C4-2B (cell line): ENCODE measurements at regions not wholly inside any gene's neighbourhood (a gene's known extent, or its start where the extent isn't known, plus 50 kb on each side); places are given as distances from the start of the nearest gene placed in this dataset.

Experiments used
- ZFX ChIP-seq: fragments of 450-650 bp; IDR thresholded peaks from 2 replicates; pipeline ENCODE4 v1.6.1; 2017
- TF ChIP-seq, protein P1 (sequence below): fragments of 450-650 bp; conservative IDR thresholded peaks from 2 replicates; pipeline ENCODE4 v1.5.1; 2017; ENCODE audit warnings: mild to moderate bottlenecking

DNA sequence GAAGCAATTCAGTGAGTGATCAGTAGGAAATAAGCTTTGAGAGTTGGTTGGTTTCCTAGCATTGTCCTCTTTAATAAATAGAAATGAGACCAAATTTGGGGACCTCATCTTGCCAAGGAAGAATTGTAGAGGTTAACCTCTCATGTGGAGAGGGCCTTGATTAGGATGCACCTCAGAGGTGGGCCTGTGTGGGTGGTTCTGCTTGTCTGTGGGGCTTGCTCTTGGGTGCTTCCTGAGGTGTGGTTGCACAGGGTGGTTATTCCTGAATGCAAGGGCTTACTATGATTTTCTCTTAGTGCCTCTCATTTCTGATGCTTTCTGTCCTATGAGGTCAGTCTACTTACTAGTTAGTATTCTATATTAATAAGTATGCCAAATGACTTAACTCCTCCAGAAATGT is 89.6 kb upstream of the MGAT5 start:
- TF ChIP-seq, protein P1, sequence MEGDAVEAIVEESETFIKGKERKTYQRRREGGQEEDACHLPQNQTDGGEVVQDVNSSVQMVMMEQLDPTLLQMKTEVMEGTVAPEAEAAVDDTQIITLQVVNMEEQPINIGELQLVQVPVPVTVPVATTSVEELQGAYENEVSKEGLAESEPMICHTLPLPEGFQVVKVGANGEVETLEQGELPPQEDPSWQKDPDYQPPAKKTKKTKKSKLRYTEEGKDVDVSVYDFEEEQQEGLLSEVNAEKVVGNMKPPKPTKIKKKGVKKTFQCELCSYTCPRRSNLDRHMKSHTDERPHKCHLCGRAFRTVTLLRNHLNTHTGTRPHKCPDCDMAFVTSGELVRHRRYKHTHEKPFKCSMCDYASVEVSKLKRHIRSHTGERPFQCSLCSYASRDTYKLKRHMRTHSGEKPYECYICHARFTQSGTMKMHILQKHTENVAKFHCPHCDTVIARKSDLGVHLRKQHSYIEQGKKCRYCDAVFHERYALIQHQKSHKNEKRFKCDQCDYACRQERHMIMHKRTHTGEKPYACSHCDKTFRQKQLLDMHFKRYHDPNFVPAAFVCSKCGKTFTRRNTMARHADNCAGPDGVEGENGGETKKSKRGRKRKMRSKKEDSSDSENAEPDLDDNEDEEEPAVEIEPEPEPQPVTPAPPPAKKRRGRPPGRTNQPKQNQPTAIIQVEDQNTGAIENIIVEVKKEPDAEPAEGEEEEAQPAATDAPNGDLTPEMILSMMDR, result no peak
- no peak for TF ChIP-seq ZFX
